Fibroblast of skin of back (primary cell): ENCODE measurements at regions not wholly inside any gene's neighbourhood (a gene's known extent, or its start where the extent isn't known, plus 50 kb on each side); places are given as distances from the start of the nearest gene placed in this dataset.
A peak's percentile ranks its signal among the peaks of the same experiment; 100 is the strongest.
"Not testable (repeated sequence)": the region's sequence is repeated elsewhere in the genome, so short reads cannot be mapped to it uniquely, and the experiment has no call there.

Experiments
- DNase-seq: peaks from one replicate; pipeline ENCODE4 v3.0.0-alpha.2; 2013

- DNase-seq: no peak
Measured at GRCh38 chr6:27575594-27576361, 102.9 kb upstream of the ZNF184 start.

GRCh38 chr6:27568226-27568897 is 95.5 kb upstream of the ZNF184 start:
- DNase-seq: no peak

GRCh38 chr6:27565839-27566779 is 93.2 kb upstream of the ZNF184 start:
- no peak for DNase-seq

DNA sequence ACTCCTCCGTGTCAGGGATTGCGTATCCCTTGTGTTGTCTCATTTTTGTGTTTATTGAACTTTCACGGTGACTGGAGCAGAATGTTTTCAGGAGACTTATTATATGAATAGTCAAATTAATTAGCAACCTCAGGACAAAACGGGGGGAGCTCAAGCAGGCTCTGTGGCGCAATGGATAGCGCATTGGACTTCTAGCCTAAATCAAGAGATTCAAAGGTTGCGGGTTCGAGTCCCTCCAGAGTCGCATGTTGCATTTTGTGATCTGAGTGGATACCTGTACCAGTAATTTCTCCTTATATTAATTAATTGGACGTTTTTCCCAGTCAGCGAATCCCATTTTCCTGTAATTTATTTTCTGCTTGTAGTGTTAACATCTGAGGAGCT is 89.1 kb upstream of the ZNF184 start:
- DNase-seq: no peak

GRCh38 chr6:27558028-27558724 is 85.3 kb upstream of the ZNF184 start:
- DNase-seq: no peak

DNA sequence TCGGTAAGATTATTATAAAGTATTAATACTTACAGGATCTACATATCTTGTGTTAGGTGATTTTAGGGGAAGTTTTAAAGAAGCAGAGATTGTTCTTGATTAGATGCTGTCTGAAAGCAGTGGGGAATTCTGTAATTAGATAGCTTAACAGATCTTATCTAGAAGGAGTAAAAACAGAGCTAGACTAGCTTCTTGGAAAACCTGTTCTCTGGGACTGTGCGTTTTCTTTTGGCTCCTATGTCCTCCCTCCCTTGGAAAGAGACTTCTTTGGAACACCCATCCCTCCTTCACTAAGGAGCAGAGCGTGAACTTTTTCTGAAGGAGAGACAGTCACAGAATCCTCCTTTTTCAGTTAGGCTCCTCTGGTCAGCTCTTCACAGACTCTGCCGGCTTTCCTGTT is 83.5 kb upstream of the ZNF184 start:
- no peak for DNase-seq

DNA sequence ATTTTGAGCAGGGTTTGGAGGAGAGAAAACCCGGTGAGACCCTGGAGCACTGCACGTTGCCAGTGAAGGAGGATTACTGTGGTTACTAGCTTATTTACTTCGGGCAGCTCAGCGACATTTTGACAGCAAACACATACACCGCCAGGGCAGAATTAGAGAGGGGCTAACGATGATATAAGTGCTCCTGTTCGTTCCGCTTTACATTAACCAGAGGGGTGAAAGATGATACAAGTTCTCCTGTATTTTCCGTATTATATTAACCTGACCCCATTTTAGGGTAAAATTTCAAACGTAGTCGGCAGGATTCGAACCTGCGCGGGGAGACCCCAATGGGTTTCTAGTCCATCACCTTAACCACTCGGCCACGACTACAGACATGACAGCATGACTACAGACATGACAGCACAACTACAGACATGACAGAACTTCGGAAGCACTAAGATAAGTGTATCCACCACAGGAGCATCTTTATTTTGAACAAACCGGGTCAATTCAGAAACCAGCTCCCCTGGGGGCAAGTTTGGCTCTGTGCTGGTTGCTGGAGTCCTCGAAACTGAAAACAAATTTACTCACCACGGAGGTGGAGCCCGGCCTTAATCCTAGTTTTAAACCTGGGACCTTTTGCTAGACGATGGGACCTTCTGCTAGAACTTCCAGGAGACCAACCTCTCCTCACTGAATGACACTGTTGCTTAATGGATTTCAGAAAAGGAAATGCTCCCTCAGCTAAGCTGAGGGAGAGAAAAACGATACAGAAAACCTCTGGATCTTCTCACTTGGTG is 80.4 kb upstream of the ZNF184 start:
- peak; percentile 33 for DNase-seq

DNA sequence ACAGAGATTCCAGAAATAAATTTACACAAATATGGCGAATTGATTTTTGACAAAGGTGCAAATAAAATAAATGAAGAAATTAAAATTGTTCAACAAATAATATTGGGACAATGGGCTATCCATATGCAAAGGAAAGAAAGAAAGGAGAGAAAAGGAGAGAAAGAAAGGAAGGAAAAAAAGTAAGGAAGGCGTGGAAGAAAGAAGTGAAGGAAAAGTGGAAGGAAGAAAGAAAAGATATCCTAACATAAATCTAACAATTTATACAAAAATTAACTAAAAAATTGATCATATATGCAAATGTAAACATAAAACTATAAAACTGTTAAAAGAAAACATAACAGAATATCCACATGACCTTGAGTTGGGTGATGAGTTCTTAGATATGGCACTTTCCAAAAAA is 78.7 kb upstream of the ZNF184 start:
- no peak for DNase-seq

- no peak for DNase-seq
Measured at GRCh38 chr6:27550692-27551091, 77.8 kb upstream of the ZNF184 start.

- not testable (repeated sequence) for DNase-seq
Measured at GRCh38 chr6:27549241-27549598, 76.3 kb upstream of the ZNF184 start.

GRCh38 chr6:27547157-27548075 is 74.5 kb upstream of the ZNF184 start:
- DNase-seq: peak; percentile 67

- DNase-seq: no peak
Measured at GRCh38 chr6:27546522-27546921, 73.6 kb upstream of the ZNF184 start.

GRCh38 chr6:27545271-27546046 is 72.6 kb upstream of the ZNF184 start:
- peak; percentile 56 for DNase-seq

GRCh38 chr6:27544612-27545260 is 71.8 kb upstream of the ZNF184 start:
- no peak for DNase-seq

GRCh38 chr6:27544135-27544534 is 71.2 kb upstream of the ZNF184 start:
- DNase-seq: not testable (repeated sequence)

- no peak for DNase-seq
Measured at GRCh38 chr6:27542485-27542884, 69.6 kb upstream of the ZNF184 start.

DNA sequence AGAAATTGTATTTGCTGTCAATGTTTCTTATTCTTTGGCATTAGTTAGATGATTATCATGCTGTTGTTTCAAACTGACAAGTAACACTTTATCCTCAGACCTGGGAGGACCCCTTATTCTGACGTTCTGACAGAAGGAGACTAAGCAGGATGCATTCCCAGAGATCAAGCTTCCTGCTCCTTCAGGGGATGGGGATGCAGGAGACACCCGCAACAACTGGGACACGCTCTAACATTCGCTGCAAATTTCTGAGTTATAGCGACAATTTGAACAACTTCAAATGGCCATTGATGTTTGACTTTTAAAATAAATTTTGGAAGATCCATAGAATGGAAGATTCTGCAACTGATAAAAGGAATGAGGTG is 69.0 kb upstream of the ZNF184 start:
- DNase-seq: no peak

DNA sequence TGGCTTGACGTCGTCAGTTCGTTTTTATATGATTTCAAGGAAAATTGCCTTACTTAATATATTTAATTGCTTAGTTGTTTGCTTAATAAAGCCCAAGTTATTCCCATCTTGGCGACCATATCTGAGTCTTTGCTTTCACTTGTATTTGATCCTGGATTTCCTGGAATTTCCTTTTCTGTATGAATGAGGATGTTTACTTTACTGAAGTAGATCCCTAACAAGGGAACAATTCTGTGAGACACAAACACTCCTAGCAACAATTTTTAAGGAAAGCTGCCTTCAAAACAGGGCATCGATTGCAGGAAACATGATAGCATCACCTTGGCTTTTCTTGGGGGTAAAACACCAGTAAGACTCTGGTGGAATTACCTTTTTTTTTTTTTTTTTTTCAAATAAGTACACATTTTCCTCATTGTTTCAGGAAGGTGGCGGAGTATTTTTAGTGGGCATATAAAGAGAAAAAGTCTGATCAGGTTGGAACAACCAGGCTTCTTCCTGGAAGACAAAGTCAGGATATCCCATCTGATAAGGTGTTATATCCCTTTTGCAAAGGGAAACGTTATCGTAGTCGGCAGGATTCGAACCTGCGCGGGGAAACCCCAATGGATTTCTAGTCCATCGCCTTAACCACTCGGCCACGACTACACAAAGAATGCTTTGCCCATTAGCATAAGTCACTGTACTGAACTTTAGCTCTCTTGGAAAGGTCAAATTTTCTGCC is 68.5 kb upstream of the ZNF184 start:
- no peak for DNase-seq

GRCh38 chr6:27539551-27539950 is 66.6 kb upstream of the ZNF184 start:
- DNase-seq: no peak
